ENCODE measurements at regions not wholly inside any gene's neighbourhood (a gene's known extent, or its start where the extent isn't known, plus 50 kb on each side); places are given as distances from the start of the nearest gene placed in this dataset.

- in situ Hi-C loops (cut with MboI; ENCODE audit: low sequenced_read_pairs): no loop called here
These were observed 139.7 kb downstream of the BRD1 start for GRCh38 chr22:49687786-49688515.

More at GRCh38 chr22:49687786-49688515, 139.7 kb downstream of the BRD1 start:
- Histone ChIP-seq H3K18ac (ENCODE audit: low read depth, low read length) (no peak overlapping the region), H3K23ac (ENCODE audit: low read depth, low read length) (no peak overlapping the region), H2BK5ac (ENCODE audit: low read depth, low read length, poor library complexity, severe bottlenecking) (no peak overlapping the region), H3K4me3 (ENCODE audit: insufficient read depth, low read depth, low read length) (no peak overlapping the region), H3K4me1 (ENCODE audit: control insufficient read depth, insufficient read depth, low read length) (no peaks in the 10 kb centered on the region), H3K4me2 (ENCODE audit: low read depth, low read length) (no peak overlapping the region), H2AK9ac (replicated peaks; ENCODE audit: low read depth, low read length, poor library complexity) (no peak overlapping the region), H2BK120ac (ENCODE audit: low read depth, low read length) (no peak overlapping the region), H4K5ac (ENCODE audit: low read depth, low read length) (no peak overlapping the region), H2BK15ac (ENCODE audit: low read depth, low read length) (no peak overlapping the region), H3K4ac (ENCODE audit: low read depth, low read length) (no peak overlapping the region), H4K8ac (ENCODE audit: low read depth in 2 of 2, low read length in 2 of 2) (no peak overlapping the region), H3K27ac (ENCODE audit: insufficient read depth, low read length) (no peak overlapping the region), H3K9ac (ENCODE audit: low read depth, low read length) (no peak overlapping the region), H2AFZ (replicated peaks; ENCODE audit: low read length, poor library complexity) (no peak overlapping the region), H2AK5ac (ENCODE audit: low read depth, low read length) (no peak overlapping the region), H4K20me1 (ENCODE audit: insufficient read depth, low read length) (no peaks in the 10 kb centered on the region), H3K9me3 (ENCODE audit: control insufficient read depth, insufficient read depth, low read length) (peaks cover 22% of the 10 kb centered on the region), H3K56ac (ENCODE audit: extremely low read depth, insufficient read depth, low read length) (no peak overlapping the region), H2BK20ac (ENCODE audit: low read depth, low read length) (no peak overlapping the region), H3K14ac (replicated peaks; ENCODE audit: low read depth, low read length) (no peak overlapping the region), H4K91ac (ENCODE audit: insufficient read depth, low read depth, low read length) (no peak overlapping the region), H3K79me1 (ENCODE audit: low read depth in 1 of 2, low read length in 2 of 2) (no peaks in the 10 kb centered on the region), H3K36me3 (ENCODE audit: control insufficient read depth, insufficient read depth, low read length) (no peaks in the 10 kb centered on the region), H3K9me1 (ENCODE audit: insufficient read depth, low read length) (no peaks in the 10 kb centered on the region), H3K27me3 (ENCODE audit: control insufficient read depth, insufficient read depth, low read length) (no peaks in the 10 kb centered on the region)
- no TSS peak for BruUV-seq (replicated peaks)
- no peak for TF ChIP-seq CTCF (conservative IDR thresholded peaks at IDR 0.05; ENCODE audit: low read depth, low read length)
- TF ChIP-seq CHD1 (IDR thresholded peaks at IDR 0.05; ENCODE audit: low read depth, low read length): no peak
- TF ChIP-seq RAD21 (IDR thresholded peaks at IDR 0.05; ENCODE audit: low read length): no peak
- no peak for TF ChIP-seq RCOR1 (IDR thresholded peaks at IDR 0.05; ENCODE audit: insufficient replicate concordance, low read length)
- TF ChIP-seq MAZ (IDR thresholded peaks at IDR 0.05; ENCODE audit: borderline replicate concordance, low read depth, low read length): no peak
- no peak for TF ChIP-seq CEBPB (IDR thresholded peaks at IDR 0.05; ENCODE audit: low read depth, low read length)
- no peak for TF ChIP-seq MXI1 (IDR thresholded peaks at IDR 0.05; ENCODE audit: borderline replicate concordance, low read depth, low read length)
- no peak for TF ChIP-seq SMC3 (IDR thresholded peaks at IDR 0.05; ENCODE audit: low read depth, low read length)
- no peak for TF ChIP-seq RFX5 (IDR thresholded peaks at IDR 0.05; ENCODE audit: low read depth, low read length)
- TF ChIP-seq USF2 (IDR thresholded peaks at IDR 0.05; ENCODE audit: low read depth, low read length): no peak
- TF ChIP-seq MAFK (IDR thresholded peaks at IDR 0.05; ENCODE audit: low read depth, low read length): no peak
- no peak for TF ChIP-seq FOS (IDR thresholded peaks at IDR 0.05; ENCODE audit: low read depth, low read length)
- no peak for TF ChIP-seq BHLHE40 (IDR thresholded peaks at IDR 0.05; ENCODE audit: low read depth, low read length)
- 57% methylated on average over 5 of the region's 24 CpGs; no CpG with 5 or more reads in 1 of the 2 experiments for WGBS, 2 experiments (ENCODE audit: extremely low coverage in 2 of 2, insufficient read length in 1 of 2)
- dilution Hi-C loops (cut with HindIII; ENCODE audit: low sequenced_read_pairs, unreplicated experiment) (no loop called here), intact Hi-C loops (cut with micrococcal nuclease) (no loop called here)
- POLR2A ChIA-PET (ENCODE audit: unreplicated experiment): no interaction called here
- CTCF ChIA-PET: interaction anchor here (1.2 kb wide), 1 partner anchor 9 kb away, joined by 4 read pairs; no protein-coding TSS in a partner anchor
- ATAC-seq (ENCODE audit: low read depth) (no peak), DNase-seq (no peak)

All from IMR-90 (cell line).